ENCODE measurements at regions not wholly inside any gene's neighbourhood (a gene's known extent, or its start where the extent isn't known, plus 50 kb on each side); places are given as distances from the start of the nearest gene placed in this dataset.

DNA sequence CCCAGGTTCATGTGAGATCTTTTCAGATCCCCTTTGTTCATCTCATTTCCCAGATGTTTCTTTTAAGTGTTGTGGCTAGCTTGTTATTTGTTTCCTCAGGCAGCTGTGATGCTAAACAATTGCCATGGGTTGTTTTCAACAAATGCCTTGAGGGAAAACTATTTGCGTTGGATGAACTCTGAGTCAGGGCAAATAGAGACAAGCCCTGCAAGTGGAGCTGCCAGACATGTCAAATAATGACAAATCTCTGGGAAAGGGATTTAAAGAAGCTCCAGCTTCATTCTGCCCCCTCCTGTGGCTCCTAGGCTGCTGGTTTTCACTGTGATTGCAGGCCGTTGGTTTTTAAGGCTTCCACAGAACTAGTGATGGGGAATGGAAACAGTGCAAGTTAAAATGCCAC is 272.4 kb upstream of the SP8 start:
- ATAC-seq, result no peak
- no peak overlapping the region for H3K27ac Mint-ChIP-seq
- peaks cover 0 to 17% (median 2%) of the 10 kb centered on the region in 9 donors for H3K9me3 Mint-ChIP-seq
- H3K27me3 Mint-ChIP-seq, result peaks cover 2 to 25% (median 4%) of the 10 kb centered on the region in 5 donors
- H3K4me1 Mint-ChIP-seq, result no peaks in the 10 kb centered on the region
- H3K4me3 Mint-ChIP-seq, result no peak overlapping the region
- POLR2A ChIA-PET, result no interaction called here
- DNase-seq, result no peak
- H3K36me3 Mint-ChIP-seq, result no peaks in the 10 kb centered on the region

DNA sequence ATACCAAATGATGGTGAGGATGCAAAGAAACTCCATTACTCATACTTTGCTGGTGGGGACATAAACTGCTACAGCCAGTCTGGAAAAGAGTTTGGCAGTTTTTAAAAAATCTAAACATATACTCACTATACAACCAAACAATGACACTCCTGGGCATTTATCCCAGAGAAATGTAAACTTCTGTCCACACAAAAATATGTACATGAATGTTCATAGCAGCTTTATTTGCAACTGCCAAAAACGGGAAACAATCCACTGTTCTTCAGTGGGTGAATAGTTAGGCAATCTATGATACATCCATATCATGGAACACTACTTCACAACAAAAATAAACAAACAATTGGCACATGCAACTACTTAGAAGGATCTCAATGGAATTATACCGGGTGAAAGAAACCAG is 276.4 kb upstream of the SP8 start:
- peaks cover 4 to 27% (median 6%) of the 10 kb centered on the region in 5 donors for H3K27me3 Mint-ChIP-seq
- POLR2A ChIA-PET, result no interaction called here
- no peak overlapping the region for H3K27ac Mint-ChIP-seq
- peaks cover 0 to 15% (median 2%) of the 10 kb centered on the region in 9 donors for H3K9me3 Mint-ChIP-seq
- H3K36me3 Mint-ChIP-seq, result no peaks in the 10 kb centered on the region
- H3K4me3 Mint-ChIP-seq, result no peak overlapping the region
- no peak for DNase-seq
- ATAC-seq, result no peak
- no peaks in the 10 kb centered on the region for H3K4me1 Mint-ChIP-seq

DNA sequence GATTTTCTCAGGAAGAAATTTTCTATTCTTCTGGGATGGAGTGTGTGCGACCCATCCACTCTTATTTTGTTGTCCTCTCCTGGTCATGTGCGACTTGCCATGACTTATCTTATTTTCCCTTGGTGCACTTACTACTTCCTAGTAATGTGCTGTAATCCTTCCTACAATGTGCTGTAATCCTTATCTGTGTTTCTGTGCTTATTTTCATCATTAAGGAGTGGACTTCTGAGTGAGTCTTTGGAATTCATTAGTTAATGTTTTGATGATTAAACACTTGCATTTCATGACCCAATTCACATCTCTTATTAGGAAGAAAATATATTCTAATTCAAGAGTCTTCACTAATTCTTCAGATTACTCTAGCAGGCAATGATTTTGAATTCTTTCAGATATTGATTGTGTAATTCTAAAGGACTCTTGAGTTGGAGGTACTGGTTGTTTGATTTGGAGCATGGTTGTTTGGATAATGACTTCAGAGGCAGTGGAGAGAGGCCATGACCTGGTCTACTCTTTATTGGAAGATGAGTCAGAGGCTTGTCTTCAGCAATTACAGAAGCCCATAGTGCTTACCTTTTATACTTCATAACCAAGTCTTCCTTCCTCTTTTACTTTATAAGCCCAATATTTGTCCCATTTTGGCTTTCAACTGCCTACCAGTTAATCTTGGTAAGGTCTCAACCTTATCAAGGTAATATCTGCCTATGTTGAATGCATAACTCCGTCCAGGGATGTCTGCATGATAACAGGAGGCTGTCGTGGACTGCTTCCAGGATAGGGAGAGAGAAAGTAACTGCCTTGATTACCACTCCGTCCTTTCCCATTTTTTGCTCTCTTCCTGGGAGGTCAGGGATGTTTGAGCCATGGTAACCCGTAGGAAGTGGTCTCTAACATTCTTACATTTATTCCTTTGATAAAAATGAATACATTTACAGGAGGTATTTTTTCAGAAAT is 278.3 kb upstream of the SP8 start:
- Mint-ChIP-seq H3K27ac (no peak overlapping the region), H3K36me3 (no peaks in the 10 kb centered on the region), H3K4me3 (no peak overlapping the region), H3K9me3 (peaks cover 0 to 7% (median 0%) of the 10 kb centered on the region in 9 donors), H3K4me1 (no peaks in the 10 kb centered on the region), H3K27me3 (peaks cover 1 to 24% (median 4%) of the 10 kb centered on the region in 5 donors)
- DNase-seq, result no peak
- ATAC-seq, result no peak
- POLR2A ChIA-PET, result no interaction called here

- Mint-ChIP-seq H3K9me3 (peaks cover 0 to 7% (median 0%) of the 10 kb centered on the region in 9 donors), H3K36me3 (no peaks in the 10 kb centered on the region)
These were observed 279.5 kb upstream of the SP8 start for GRCh38 chr7:21066221-21066620.

GRCh38 chr7:21067216-21067615 is 280.5 kb upstream of the SP8 start:
- Mint-ChIP-seq H3K4me3 (no peak overlapping the region), H3K27ac (peak overlapping the region in 1 of 10 donors; percentile 18), H3K27me3 (peaks cover 0 to 22% (median 4%) of the 10 kb centered on the region in 5 donors), H3K9me3 (peaks cover 0 to 7% (median 0%) of the 10 kb centered on the region in 9 donors), H3K4me1 (no peaks in the 10 kb centered on the region), H3K36me3 (no peaks in the 10 kb centered on the region)
- POLR2A ChIA-PET, result no interaction called here
- DNase-seq (no peak), ATAC-seq (no peak)

More at GRCh38 chr7:21066221-21066620, 279.5 kb upstream of the SP8 start:
- no peaks in the 10 kb centered on the region for H3K4me1 Mint-ChIP-seq
- H3K4me3 Mint-ChIP-seq, result no peak overlapping the region
- peaks cover 0 to 22% (median 4%) of the 10 kb centered on the region in 5 donors for H3K27me3 Mint-ChIP-seq
- POLR2A ChIA-PET, result no interaction called here
- ATAC-seq (no peak), DNase-seq (no peak)
- no peak overlapping the region for H3K27ac Mint-ChIP-seq

GRCh38 chr7:21070571-21071090 is 283.9 kb upstream of the SP8 start:
- no peaks in the 10 kb centered on the region for H3K4me1 Mint-ChIP-seq
- POLR2A ChIA-PET, result no interaction called here
- no peak overlapping the region for H3K27ac Mint-ChIP-seq
- H3K27me3 Mint-ChIP-seq, result peaks cover 0 to 18% (median 6%) of the 10 kb centered on the region in 5 donors
- ATAC-seq, result no peak
- H3K36me3 Mint-ChIP-seq, result no peaks in the 10 kb centered on the region
- H3K4me3 Mint-ChIP-seq, result no peak overlapping the region
- no peak for DNase-seq
- no peaks in the 10 kb centered on the region for H3K9me3 Mint-ChIP-seq

DNA sequence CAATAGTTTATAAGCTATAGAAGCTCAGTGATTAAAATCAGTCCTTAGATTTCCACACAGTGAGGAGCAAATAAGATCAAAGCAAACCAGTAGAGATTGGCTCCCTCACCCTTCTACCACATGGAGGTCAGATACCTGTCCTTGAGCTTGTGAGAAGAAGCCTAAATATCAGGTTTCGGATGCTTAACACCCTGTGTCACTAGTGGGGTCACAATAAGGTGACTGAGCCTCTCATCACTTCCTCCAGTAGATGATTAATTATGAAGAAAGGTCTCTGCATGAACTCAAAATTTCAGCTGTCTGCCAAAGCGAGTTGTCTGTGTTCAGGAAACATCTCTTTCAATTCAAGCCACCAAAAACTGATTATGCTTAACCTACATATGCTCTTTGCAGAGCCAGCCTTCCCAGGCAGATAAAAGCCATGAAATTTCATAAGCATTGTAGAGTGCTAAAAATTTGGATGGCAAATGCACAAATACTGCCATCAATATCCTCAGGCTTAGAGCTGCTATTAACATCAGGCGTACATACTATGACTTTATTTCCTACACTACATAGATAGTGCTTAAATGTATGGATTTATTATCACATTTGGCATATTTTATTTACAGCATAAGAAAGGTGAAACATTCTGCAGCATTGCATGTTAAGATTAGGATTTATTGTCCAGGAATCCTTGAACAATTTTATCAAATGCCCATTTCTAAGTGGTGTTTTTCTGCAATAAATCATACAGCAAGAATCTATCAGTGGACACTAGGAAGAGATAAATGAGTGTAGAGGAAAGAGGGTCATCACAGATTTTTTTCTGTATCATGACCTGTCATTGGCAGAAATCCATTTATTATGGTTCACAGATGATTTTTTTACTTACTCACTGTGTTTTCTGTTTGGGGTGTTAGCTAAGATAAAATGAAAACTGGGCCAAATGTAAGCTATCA is 285.1 kb upstream of the SP8 start:
- H3K36me3 Mint-ChIP-seq, result no peaks in the 10 kb centered on the region

DNA sequence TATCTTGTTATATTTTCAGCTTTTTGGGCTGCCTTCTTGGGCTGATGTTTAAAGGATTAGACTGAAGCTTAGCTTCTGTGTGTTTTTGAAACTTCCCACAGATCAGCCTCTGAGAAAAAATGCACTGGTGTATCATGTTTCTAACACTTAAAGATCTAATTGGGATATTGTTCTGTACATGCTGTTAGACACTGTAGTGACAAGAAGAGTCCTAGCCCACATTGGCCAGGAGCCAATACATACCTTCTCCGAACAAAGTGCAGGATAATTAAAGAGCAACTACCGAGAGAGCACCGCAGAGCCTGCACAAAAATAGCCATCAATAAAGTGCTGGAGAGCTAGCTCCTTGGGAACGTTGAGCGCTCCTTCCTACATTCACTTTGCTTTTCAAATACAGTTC is 289.4 kb upstream of the SP8 start:
- Mint-ChIP-seq H3K27me3 (peaks cover 0 to 13% (median 3%) of the 10 kb centered on the region in 5 donors), H3K36me3 (no peaks in the 10 kb centered on the region), H3K4me3 (no peak overlapping the region), H3K9me3 (no peaks in the 10 kb centered on the region), H3K4me1 (no peaks in the 10 kb centered on the region), H3K27ac (no peak overlapping the region)
- no peak for DNase-seq
- POLR2A ChIA-PET, result no interaction called here
- ATAC-seq, result no peak

More for the DNA sequence above, 285.1 kb upstream of the SP8 start:
- POLR2A ChIA-PET, result no interaction called here
- ATAC-seq (no peak), DNase-seq (no peak)
- H3K4me3 Mint-ChIP-seq, result no peak overlapping the region
- no peaks in the 10 kb centered on the region for H3K4me1 Mint-ChIP-seq
- H3K9me3 Mint-ChIP-seq, result no peaks in the 10 kb centered on the region
- H3K27me3 Mint-ChIP-seq, result peaks cover 0 to 13% (median 4%) of the 10 kb centered on the region in 5 donors
- no peak overlapping the region for H3K27ac Mint-ChIP-seq

DNA sequence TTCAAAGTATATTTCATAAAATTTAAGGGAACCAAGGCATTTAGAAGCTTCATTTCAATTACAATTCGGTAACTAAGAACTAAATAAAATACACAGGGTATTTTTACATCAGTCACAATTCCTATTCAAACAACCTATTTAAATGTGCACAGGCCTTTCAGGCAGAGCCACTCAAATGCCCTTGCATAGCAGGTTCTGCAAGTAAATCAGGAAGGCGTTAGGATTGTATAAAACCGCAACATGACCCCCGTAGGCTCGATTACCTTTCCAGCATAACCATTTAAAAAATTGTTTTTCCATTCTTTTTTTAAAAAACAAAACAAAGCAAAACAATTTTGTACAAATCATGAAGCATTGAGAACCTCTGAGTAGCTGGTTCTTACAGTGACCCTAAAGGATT is 289.9 kb upstream of the SP8 start:
- H3K4me1 Mint-ChIP-seq, result no peaks in the 10 kb centered on the region
- peaks cover 0 to 13% (median 3%) of the 10 kb centered on the region in 5 donors for H3K27me3 Mint-ChIP-seq
- ATAC-seq (no peak), DNase-seq (no peak)
- H3K4me3 Mint-ChIP-seq, result no peak overlapping the region
- POLR2A ChIA-PET, result no interaction called here
- no peaks in the 10 kb centered on the region for H3K9me3 Mint-ChIP-seq
- H3K36me3 Mint-ChIP-seq, result no peaks in the 10 kb centered on the region
- H3K27ac Mint-ChIP-seq, result no peak overlapping the region

GRCh38 chr7:21077602-21078001 is 290.9 kb upstream of the SP8 start:
- H3K36me3 Mint-ChIP-seq, result no peaks in the 10 kb centered on the region
- POLR2A ChIA-PET, result no interaction called here

DNA sequence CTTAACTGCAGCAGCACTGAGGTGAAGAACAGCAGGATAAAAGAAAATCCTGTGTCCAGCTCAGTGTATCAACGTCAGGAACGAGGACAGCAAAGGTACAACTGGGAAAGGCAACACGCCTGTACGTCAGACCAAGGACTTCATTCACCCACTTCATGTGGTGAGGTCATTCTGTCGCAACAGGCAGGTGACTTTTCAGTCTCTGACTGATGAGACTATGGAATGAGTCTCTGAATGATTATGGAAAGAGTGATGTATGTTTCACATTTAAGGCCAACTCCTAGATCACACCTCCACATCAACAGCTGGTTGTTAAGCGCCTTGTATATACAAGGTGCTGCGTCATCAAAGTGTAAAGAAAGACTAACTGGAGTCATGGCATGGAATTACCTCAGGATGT is 297.6 kb upstream of the SP8 start:
- H3K36me3 Mint-ChIP-seq, result no peaks in the 10 kb centered on the region
- H3K27me3 Mint-ChIP-seq, result peaks cover 0 to 10% (median 0%) of the 10 kb centered on the region in 5 donors
- no peaks in the 10 kb centered on the region for H3K4me1 Mint-ChIP-seq
- H3K9me3 Mint-ChIP-seq, result no peaks in the 10 kb centered on the region
- ATAC-seq (no peak), DNase-seq (no peak)
- H3K27ac Mint-ChIP-seq, result no peak overlapping the region
- POLR2A ChIA-PET, result no interaction called here
- H3K4me3 Mint-ChIP-seq, result no peak overlapping the region

More at GRCh38 chr7:21077602-21078001, 290.9 kb upstream of the SP8 start:
- Mint-ChIP-seq H3K9me3 (no peaks in the 10 kb centered on the region), H3K27me3 (peaks cover 0 to 13% (median 3%) of the 10 kb centered on the region in 5 donors), H3K27ac (no peak overlapping the region), H3K4me1 (no peaks in the 10 kb centered on the region), H3K4me3 (no peak overlapping the region)
- ATAC-seq, result no peak
- no peak for DNase-seq

DNA sequence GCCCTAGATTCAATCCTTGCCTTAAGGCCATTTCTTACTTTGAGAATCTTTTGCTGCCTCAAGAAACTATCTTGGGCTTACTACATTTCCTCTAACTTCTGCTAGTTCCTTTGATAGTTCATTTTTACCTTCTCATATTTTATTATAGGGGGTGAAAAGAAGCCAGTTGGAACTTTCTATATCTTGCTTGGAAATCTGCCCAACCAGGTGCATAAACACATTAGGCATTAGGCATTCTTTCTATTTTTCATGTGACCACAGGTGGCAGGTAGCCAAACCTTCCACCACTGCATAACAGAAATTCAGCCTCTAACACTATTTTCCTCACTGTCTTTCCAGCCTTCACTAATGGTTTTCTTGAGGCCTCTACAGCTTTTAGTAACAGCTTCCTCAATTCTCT is 300.0 kb upstream of the SP8 start:
- POLR2A ChIA-PET, result no interaction called here
- H3K9me3 Mint-ChIP-seq, result peaks cover 0 to under 1% (median 0%) of the 10 kb centered on the region in 9 donors
- no peak overlapping the region for H3K4me3 Mint-ChIP-seq
- DNase-seq, result no peak
- no peak for ATAC-seq
- H3K36me3 Mint-ChIP-seq, result no peaks in the 10 kb centered on the region
- H3K27me3 Mint-ChIP-seq, result peaks cover 0 to 2% (median 0%) of the 10 kb centered on the region in 5 donors
- H3K4me1 Mint-ChIP-seq, result no peaks in the 10 kb centered on the region
- no peak overlapping the region for H3K27ac Mint-ChIP-seq

DNA sequence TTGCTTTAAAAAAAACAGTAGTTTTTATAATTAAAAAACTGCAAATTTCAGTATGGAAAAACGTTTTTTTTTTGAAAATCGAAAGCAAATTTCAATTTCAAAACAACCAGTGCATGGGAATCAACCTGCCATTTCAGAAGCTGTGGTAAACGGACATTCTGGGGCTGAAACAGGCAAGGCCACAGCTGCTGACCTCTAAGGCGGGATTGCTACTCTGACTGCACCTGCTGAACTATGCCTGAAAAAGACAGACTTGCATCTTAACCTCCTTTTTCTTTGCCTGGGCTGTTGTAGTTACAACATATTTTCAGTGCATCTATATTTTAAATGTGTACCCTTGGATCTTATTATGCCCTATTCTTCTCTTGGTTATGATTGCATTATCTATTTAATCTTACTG is 303.0 kb upstream of the SP8 start:
- ATAC-seq (no peak), DNase-seq (no peak)
- Mint-ChIP-seq H3K27me3 (peaks cover 0 to 10% (median 3%) of the 10 kb centered on the region in 5 donors), H3K27ac (no peak overlapping the region), H3K9me3 (peaks cover 0 to 4% (median 0%) of the 10 kb centered on the region in 9 donors), H3K4me3 (no peak overlapping the region), H3K4me1 (no peaks in the 10 kb centered on the region), H3K36me3 (no peaks in the 10 kb centered on the region)
- POLR2A ChIA-PET, result no interaction called here
